Activated CD8-positive, alpha-beta memory T cell treated with anti-CD3 and anti-CD28 coated beads for 48 hours (primary cell): ENCODE measurements at regions not wholly inside any gene's neighbourhood (a gene's known extent, or its start where the extent isn't known, plus 50 kb on each side); places are given as distances from the start of the nearest gene placed in this dataset.
"Not testable (repeated sequence)": the region's sequence is repeated elsewhere in the genome, so short reads cannot be mapped to it uniquely, and the experiment has no call there.

Source experiments
- DNase-seq, 3 experiments: peaks; one replicate each; pipeline ENCODE4 v3.0.0-alpha.2; 2020; ENCODE audit warnings: low read depth in 2 of 3, low spot score in 2 of 3

DNA sequence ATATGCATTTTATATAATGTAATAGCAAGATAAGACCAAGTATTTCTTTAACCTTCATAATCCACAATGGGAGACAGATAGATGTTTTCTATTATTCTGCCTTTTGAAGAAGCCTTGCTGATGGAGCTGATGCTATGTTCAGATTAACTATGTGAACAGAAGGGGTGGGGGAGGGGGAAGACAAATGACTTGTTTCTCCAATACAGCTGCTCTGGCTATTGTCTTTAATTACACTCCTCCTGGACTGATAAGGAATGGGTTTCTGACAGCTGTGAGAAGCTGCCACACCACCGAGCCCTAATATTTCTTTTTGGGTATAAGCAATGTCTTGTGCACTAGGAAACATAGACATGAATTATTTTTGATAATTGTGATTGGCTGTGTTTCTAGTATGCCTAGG, 62.0 kb downstream of the CAVIN4 start:
- no peak for DNase-seq

DNA sequence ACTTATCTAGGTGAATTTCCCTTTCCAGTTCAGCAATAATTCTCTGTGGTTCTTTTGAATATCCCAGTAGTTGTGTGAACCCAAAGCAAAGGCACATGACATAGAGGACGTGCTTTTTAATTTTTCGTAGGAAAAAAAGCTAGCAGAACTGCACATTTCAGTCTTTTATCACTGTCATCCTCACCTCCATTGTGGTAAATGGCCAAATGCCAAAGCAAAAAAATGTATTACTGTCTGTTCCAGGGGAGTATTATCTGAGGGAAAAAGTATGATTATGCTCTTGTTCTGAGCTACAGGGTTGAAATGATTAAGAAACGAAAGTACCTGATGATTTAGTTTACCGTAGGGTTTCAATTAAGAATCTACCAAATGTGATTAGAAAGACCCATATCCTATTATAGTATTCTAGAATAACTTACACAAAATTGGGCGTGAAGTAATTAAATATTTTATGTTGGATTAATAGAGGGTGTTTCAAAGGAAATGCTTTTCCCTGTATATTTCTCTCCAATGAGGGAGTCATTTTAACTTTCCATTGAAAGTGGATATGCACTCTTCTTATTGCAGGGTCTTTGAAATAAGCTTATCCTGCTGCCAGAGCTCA, 62.7 kb downstream of the CAVIN4 start:
- no peak for DNase-seq

DNA sequence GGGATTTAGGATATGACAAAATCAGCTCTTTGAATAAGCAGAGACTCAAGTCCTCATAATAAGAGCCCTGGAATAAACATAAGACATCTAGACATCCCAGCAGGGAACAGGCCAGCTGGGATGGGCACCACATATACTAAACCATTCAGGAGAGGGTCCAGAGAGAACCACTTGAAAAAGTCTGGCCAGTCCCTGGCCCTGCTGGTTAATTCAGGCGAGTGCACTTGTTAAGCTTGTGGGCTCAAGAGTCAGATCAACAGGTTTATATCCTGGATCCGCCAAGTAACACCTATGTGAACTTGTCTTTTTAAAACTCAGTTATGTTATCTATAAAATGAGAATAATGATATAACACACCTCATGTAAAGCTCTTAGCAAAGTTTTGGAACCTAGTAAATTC, 63.3 kb downstream of the CAVIN4 start:
- DNase-seq, result no peak

DNA sequence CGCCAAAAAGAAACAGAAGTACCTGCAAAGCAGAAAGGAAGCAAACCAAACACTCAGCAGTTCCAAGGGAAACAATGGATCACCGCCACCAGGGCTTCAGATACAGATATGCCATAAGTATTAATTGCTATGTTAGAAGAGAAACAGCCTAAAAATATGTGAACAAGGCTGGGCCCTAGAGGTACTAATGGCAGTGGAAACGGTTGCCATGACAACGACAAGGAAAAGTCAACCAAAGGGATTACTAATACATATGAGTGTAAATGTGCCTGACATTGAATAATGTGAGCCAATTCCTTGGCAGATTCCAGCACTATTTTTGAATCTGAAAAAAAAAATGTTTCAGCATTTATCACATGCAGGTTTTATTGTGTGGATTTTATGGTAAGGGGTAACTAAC, 75.0 kb downstream of the CAVIN4 start:
- no peak for DNase-seq

DNA sequence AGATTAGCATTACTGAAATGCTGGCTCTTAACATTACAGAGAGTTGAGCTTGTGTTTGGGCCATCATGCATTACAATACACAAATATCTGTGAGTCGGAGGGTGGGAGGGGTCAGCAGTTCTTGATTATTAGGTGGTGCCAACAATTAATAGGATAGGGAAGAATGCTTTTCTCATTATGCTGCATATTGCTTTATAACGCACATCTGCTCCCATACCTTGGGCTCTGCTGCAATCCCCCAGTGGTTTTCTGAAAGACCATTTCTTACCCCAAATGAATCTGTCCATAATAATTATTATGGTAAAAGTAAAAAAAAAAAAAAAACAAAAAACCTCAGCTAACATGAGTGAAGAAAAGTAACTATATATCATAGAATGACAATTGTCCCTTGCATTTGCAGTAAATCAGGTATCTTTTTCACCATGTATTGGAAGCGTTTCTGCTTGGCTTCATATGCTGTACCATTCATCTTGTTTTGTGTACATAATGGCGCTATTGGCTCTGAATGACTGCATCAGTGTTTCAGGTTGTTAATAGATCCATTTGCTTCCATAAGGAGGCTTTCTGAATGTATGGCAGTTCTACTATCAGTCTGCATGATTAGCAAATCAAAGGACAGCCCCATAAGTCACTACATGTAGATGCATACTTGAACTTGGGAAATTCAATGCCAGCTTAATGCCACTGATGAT, 75.9 kb downstream of the CAVIN4 start:
- DNase-seq, result no peak

DNA sequence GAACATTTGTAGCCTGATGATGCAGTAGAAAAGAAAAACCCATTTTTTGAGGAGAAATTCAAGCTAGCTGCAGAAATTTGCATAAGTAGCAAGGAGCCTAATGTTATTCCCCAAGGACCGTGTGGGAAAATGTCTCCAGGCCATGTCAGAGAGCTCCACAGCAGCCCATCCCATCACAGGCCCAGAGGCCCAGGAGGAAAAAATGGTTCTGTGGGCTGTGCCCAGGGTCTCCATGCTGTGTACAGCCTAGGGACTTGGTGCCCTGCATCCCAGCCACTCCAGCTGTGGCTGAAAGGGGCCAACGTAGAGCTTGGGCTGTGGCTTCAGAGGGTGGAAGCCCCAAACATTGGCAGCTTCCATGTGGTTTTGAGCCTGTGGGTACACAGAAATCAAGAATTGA, 79.0 kb downstream of the CAVIN4 start:
- DNase-seq, result not testable (repeated sequence)

DNA sequence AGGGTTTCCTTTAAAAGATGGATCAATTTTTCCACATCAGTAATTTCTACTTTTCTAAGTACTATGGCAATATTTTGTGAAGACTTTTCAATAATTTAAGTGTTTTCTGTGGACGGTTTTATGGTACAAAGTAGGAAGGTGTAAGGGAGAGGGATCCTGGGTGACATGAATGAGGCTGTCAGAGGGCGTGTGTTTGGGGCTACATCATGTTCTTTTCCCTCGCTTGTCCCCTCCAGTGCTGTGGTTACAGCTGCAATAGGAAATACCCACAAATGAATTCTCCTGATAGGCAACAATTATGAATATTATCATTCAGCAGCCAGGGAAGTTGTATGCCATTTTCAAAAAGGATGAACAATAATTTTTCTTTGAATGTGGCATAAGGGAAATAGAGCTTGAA, 83.8 kb downstream of the CAVIN4 start:
- no peak for DNase-seq

DNA sequence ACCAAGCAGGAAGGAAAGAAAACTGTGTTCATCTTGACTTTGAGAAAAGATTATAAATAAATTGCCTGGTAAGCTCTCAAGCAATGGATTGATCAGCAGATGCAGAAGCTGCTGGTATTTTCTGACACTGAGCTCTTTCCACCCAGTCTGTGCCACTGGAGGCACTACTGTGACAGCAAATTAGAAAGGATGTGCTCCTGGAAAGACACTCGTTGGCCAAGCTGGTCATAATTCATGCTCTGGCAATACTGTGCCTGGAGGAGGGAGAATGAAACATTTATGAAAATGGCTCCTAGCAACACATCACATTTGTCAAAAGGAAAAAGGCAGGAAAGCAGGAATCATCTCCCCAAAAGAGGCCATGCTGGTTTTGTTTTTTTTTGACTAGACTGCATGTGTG, 84.2 kb downstream of the CAVIN4 start:
- no peak for DNase-seq

DNA sequence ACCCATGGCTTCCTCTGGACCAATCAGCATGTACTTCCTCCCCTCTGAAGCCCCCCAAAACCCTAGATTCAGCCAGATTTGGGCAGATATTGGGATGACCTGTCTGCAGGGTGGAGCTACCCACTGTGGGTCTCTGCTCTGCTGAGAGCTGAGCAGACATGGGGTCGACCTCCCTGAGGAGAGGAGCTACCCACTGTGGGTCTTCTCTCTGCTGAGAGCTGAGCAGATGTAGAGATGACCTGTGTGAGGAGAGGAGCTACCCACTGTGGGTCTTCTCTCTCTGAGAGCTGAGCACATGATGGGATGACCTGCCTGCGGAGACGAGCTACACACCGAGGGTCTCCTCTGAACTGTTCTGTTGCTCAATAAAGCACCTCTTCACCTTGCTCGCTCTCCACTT, 89.6 kb downstream of the CAVIN4 start:
- no peak for DNase-seq

DNA sequence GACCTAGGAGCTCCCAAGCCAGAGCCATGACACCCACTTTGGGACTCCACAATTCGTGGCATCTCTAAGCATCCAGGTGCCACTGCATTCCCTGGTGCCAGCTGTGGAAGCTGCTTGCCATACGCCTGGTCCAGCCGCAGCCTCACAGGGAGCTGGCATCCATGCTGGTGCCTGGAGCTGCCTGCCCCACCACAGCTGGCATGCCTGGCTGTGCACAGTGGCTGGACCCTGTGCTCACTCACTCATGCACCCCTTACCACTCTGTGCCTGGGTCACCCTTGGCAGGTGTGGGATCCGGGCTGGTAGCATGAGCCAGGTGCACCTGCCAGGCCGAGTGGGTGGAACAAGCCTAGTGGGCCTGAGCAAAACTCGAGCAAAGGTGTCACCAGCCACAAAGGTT, 90.1 kb downstream of the CAVIN4 start:
- no peak for DNase-seq

DNA sequence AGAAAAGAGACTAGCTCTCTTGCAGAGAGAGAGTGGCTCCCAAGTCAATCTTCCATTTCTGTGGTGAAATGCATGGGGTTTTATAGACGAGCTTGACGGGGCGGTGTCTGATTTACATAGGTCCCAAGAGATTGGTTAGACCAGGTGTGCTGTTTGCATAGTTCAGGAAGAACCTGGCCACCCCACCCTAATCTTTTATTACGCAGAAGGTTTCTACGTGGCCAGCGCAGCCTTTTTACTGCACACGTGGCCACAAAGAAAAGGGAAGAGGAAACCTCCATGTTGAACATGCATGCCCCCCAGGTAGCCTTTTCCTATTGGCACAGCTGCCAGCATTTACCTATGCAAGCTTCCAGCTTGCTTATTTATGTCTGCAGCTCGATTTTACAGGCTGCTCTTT, 92.1 kb downstream of the CAVIN4 start:
- DNase-seq, result no peak

DNA sequence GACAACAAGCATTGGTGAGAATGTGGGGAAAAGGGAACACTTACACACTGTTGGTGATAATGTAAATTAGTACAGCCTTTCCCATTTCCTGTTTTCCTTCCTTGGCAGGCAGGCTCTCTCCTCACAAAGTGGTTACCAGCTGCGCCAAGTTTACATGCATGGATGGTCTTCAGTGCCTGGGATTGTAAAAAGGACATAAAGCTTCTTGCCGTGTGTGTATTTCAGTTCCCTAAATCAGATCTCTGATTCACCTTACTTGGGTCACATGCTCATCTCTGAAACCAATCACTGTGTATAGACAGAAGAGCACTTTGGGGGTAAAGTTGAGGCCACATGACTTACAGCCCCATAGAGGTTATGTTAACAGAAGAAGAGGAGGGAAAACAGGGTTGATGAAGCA, 92.8 kb downstream of the CAVIN4 start:
- no peak for DNase-seq

DNA sequence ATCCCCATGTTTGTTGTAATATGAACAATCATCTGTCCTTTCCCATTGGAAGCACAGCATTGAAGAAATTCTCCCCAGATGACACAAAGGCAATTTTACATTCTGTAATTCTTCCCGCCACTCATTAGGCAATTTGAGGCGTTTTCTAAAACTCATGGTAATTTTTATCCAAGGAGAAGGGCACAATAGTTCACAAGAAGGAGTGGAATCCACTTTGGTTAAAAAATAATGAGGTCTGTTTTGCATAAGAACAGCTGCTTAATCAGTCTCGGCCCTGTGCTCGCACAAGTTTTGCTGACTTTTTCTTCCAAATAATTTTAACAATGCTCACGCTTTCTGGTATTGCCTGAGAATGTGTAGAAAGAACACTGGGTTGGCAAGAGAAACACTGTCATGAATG, 94.0 kb downstream of the CAVIN4 start:
- no peak for DNase-seq

DNA sequence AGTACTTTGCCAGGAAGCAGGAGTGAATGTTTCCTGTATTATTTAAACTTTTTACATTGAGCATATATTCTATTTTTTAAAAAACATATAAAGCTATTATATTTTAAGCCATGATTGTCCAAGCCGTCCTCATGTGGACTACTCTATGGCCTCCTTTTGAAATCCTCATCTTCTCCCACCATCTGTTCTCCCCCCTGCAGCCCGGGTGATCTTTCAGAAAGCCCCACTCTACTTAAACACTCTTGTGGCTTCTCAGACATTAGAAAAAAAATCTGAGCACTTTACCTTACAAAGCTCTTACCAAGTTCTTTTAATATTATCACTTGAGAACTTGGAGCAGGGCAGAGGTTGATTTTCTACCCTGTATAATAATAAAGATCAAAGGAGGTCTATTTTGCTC, 95.4 kb downstream of the CAVIN4 start:
- DNase-seq, result no peak

DNA sequence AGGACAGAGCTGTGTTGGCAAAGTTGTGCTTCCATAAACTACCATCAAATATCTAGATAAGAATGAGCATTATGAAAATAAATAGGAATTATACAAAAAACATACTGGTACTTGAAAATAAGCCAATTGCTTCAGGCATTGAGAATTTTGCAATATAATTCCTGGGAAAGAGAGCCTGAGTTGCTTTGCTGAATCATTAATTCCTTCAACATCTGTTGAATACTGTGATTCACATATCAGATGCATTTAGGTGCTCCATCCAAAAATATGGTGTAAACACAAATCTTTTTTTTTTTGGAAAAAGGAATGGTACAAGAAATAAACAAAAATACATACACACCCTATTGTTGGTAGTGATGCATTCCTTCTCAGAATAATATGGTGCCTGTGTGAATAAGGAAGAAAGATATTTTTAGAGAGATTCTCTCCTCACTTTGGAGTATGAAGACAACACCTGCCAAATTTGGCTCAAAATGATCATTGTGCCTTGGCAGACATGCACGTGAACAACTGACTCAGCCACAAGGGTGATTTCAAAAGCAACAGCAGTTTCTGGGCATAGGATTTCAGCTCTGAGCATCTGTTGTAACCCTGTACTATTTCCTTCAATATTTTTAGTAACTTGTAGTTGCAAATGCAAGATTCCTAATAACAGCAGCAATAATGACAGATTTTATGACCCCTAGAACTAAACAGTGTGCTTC, 96.7 kb downstream of the CAVIN4 start:
- DNase-seq, result no peak

DNA sequence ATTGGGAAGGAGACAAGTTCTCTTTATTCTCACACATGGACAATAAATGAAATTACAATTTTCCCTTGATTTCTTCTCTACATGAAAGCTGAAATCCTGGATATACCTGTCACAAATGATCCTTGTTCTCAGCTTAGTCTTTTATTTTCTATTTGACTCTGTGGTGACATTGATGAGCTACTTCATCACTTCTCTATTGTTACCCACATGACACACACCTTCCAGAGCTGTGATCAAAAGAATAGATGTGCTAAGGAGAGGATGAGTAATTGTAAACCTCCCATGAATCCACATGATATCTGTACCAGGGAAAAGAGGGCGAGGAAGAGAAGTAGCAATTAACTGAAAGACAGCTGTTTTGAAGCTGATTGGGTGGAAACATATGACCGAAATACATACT, 102.0 kb downstream of the CAVIN4 start:
- DNase-seq, result no peak

DNA sequence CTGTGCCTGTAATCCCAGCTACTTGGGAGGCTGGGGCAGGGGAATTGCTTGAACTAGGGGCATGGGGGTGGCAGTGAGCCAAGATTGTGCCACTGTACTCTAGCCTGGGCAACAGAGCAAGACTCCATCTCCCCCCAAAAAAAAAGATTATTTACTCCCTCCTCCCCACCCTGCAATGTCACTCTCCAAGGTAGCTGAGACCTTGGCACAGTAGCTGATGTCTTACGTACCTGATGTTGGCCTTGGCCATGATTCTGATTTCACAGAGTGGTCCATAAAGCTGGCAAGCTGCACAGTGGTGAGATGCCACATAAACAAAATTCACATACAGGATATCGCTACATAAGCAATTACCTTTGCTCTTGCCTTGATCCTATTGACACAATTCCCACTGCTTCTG, 108.5 kb downstream of the CAVIN4 start:
- no peak for DNase-seq

DNA sequence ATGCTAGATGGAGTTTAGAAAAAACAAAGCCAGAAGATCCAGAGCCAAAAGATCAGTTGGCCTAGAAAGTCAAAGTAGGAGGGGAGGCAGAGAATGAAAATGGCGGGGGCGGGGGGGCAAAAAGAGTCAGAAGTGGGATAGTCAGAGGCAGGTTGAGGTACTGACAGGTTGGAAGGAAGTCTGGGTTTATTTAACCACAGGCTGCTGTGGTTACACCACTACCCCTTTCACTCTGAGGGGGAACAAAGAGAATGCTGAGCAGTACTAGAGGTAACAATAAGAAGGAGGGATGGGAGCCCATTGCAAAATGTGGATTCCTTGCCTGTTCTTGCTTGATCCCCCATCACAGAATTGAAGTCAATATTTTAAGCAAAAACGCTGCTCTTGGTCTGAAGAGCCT, 111.8 kb downstream of the CAVIN4 start:
- DNase-seq, result no peak

DNA sequence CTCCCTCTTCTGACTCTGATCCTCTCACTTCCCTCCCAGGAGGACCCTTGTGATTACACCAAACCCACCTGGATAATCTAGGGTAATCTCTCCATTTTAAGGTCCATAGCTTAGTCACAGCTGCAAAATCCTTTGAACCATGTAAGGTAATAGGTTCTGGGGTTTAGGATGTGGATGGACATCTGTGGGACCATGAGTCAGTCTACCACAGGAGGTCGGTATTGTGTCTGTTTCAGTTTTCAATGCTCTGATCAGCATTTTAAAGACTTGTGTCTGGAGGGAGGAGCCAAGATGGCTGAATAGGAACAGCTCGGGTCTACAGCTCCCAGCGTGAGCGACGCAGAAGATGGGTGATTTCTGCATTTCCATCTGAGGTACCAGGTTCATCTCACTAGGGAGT, 112.6 kb downstream of the CAVIN4 start:
- no peak for DNase-seq

DNA sequence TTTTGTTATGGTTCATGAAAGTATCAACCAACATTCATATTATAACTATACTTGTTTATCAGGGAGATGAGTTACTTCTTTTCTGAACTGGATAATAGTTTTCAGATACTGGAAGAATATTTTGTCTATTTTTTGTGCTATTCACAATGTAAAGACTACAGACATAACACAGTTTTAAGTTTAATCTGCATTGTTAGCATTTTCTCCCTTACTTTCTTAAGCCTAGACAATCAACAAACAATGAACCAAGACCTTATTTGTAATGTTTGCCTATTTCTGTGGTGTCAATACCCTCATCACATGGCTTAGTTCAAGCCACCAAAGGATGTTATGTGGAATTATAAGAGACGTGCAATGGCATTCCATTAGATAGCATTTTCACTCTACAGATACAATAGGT, 119.5 kb downstream of the CAVIN4 start:
- no peak for DNase-seq

DNA sequence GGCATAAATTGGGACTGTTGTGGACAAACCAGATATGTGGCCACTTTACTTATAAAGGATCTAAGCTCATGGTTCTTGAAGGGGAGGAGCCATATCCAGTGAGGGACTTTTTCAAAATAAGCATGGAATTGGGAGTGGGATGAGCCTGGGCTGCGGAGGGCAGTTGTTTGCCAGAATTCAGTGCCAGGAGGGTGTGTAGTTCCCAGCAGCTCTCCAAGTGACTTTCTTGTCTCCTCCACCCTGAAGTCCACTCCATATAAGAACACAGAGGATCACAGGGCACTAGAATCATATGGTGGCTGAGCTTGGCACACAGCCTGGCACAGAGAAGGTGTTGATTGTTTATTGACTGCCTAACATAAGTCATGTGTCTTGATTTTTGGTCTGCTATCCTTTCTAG, 121.1 kb downstream of the CAVIN4 start:
- no peak for DNase-seq

DNA sequence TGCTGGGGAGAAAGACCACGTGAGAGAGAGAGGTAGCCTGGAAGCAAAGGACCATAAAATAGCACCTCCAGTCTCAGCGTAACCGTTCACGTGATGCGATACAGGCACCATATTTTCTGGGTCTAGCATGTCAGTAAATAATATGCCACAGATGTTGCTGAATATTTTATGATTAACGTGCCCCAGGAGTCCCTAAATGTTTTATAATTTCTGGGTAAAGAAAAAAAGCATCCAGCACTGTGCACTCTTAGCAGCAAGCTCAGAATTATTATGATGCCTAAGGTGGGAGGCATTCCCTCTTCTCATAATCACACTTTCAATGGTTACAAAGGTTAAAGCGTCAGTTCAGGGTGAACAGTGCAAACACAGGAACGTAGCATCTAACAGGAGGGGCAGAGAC, 121.8 kb downstream of the CAVIN4 start:
- no peak for DNase-seq
